ENCODE measurements at regions not wholly inside any gene's neighbourhood (a gene's known extent, or its start where the extent isn't known, plus 50 kb on each side); places are given as distances from the start of the nearest gene placed in this dataset.

GRCh38 chr14:51513933-51514332 lies 137.8 kb upstream of the FRMD6 start:
- TF ChIP-seq POLR2A (IDR thresholded peaks at IDR 0.05; ENCODE audit: low read depth, low read length): no peak
- TF ChIP-seq POLR2AphosphoS5 (IDR thresholded peaks at IDR 0.05; ENCODE audit: low read depth, low read length): no peak
- no peak for TF ChIP-seq TAF1 (IDR thresholded peaks at IDR 0.05; ENCODE audit: borderline replicate concordance, low read depth, low read length)
